A549 (cell line): ENCODE measurements at regions not wholly inside any gene's neighbourhood (a gene's known extent, or its start where the extent isn't known, plus 50 kb on each side); places are given as distances from the start of the nearest gene placed in this dataset.

ENCODE experiments used
- ATAC-seq, 2 experiments: fragments of 200-7000 bp in 1 of 2; fragments of >200 bp in 1 of 2; cut with Nextera tagmentation in 1 of 2; cut with Tn5 transposase in 1 of 2; 3 replicates each; pipeline versions ENCODE4 v1.8.0 to v1.9.1; 2018 to 2020; ENCODE audit warnings: mild to moderate bottlenecking in 1 of 2, moderate library complexity in 1 of 2
- CTCF ChIA-PET: fragments of 300-600 bp; sonication (Branson Sonifier 250); formaldehyde crosslinking; extraction: SDS; loops from one replicate; lab custom pipeline; 2021; ENCODE audit warnings: antibody characterized with exemption, inconsistent platforms; lab: Yijun Ruan, JAX
- POLR2A ChIA-PET: fragments of 350-600 bp; formaldehyde crosslinking; extraction: SDS; loops from one replicate; lab custom pipeline; 2021; ENCODE audit warnings: antibody characterized with exemption, inconsistent platforms; lab: Yijun Ruan, JAX
- DNase-seq, 2 experiments: peaks; one replicate each; pipeline versions ENCODE4 v3.0.0 to v3.0.0-alpha.2; 2011 to 2016; ENCODE audit warnings: low read depth in 1 of 2, low spot score in 1 of 2
- FAIRE-seq: peaks from 2 replicates; lab custom pipeline; 2011; peaks lifted over from hg19 to GRCh38; lab: Jason Lieb, UNC
- H3K27ac ChIP-seq, 2 experiments: fragments of >200 bp; sonication (Bioruptor Twin); formaldehyde crosslinking; 3 replicates each; pipeline ENCODE4 v1.5.1; 2016 to 2017
- H3K4me1 ChIP-seq: fragments of >200 bp; sonication (Bioruptor Twin); formaldehyde crosslinking; 3 replicates; pipeline ENCODE4 v1.6.1; 2016
- H3K4me2 ChIP-seq: fragments of >200 bp; sonication (Bioruptor Twin); formaldehyde crosslinking; 3 replicates; pipeline ENCODE4 v1.6.1; 2016
- H3K4me3 ChIP-seq: fragments of >200 bp; sonication (Bioruptor Twin); formaldehyde crosslinking; 3 replicates; pipeline ENCODE4 v1.5.1; 2016
- H3K9me3 ChIP-seq: fragments of >200 bp; sonication (Bioruptor Twin); formaldehyde crosslinking; 3 replicates; pipeline ENCODE4 v1.6.1; 2016
- ATOH8 ChIP-seq: fragments of 250-450 bp; sonication (Bioruptor Pico); IDR thresholded peaks from 2 replicates; pipeline ENCODE4 v1.5.0; 2020; ENCODE audit warnings: low read depth, mild to moderate bottlenecking, moderate library complexity
- CHD2 ChIP-seq: fragments of 150-350 bp; IDR thresholded peaks from 2 replicates; pipeline ENCODE4 v1.6.1; 2014; ENCODE audit warnings: low read length; ENCODE audit not compliant: partially characterized antibody
- EHF ChIP-seq: fragments of 250-450 bp; sonication (Bioruptor Pico); IDR thresholded peaks from 2 replicates; pipeline ENCODE4 v1.5.0; 2020; ENCODE audit warnings: mild to moderate bottlenecking
- EHMT2 ChIP-seq: fragments of 200-600 bp; sonication (generic); IDR thresholded peaks from 2 replicates; pipeline ENCODE4 v1.6.1; 2016; ENCODE audit warnings: antibody characterized with exemption, low read depth, mild to moderate bottlenecking, moderate library complexity
- ELK1 ChIP-seq: fragments of 150-350 bp; IDR thresholded peaks from 2 replicates; pipeline ENCODE4 v1.6.1; 2014; ENCODE audit warnings: low read depth, mild to moderate bottlenecking, low read length
- FOSB ChIP-seq: fragments of 250-450 bp; sonication (Bioruptor Pico); IDR thresholded peaks from 2 replicates; pipeline ENCODE4 v1.5.0; 2020; ENCODE audit warnings: mild to moderate bottlenecking, moderate library complexity
- GATA3 ChIP-seq: IDR thresholded peaks from 2 replicates; pipeline ENCODE4 v1.6.1; 2012; ENCODE audit warnings: borderline replicate concordance
- HOXA7 ChIP-seq: fragments of 250-450 bp; sonication (Bioruptor Pico); IDR thresholded peaks from 2 replicates; pipeline ENCODE4 v1.5.0; 2020; ENCODE audit warnings: mild to moderate bottlenecking, moderate library complexity
- KDM1A ChIP-seq: fragments of 200-600 bp; sonication (generic); IDR thresholded peaks from 2 replicates; pipeline ENCODE4 v1.6.1; 2016; ENCODE audit warnings: low read depth, mild to moderate bottlenecking
- KDM5A ChIP-seq: fragments of 200-600 bp; sonication (generic); IDR thresholded peaks from 2 replicates; pipeline ENCODE4 v1.6.1; 2016; ENCODE audit warnings: antibody characterized with exemption, mild to moderate bottlenecking
- MAFK ChIP-seq: fragments of 450-650 bp; IDR thresholded peaks from 2 replicates; pipeline ENCODE4 v1.6.1; 2014; ENCODE audit not compliant: partially characterized antibody
- MAZ ChIP-seq: fragments of 150-350 bp; IDR thresholded peaks from 2 replicates; pipeline ENCODE4 v1.6.1; 2014; ENCODE audit warnings: antibody characterized with exemption, low read depth, low read length, borderline replicate concordance
- MYC ChIP-seq: IDR thresholded peaks from 2 replicates; pipeline ENCODE4 v1.6.1; 2012; ENCODE audit warnings: mild to moderate bottlenecking, inconsistent platforms, low read length, improper control_type of control experiment, borderline replicate concordance
- PBX3 ChIP-seq: IDR thresholded peaks from 2 replicates; pipeline ENCODE4 v1.6.1; 2012
- PHF8 ChIP-seq: fragments of 200-600 bp; sonication (generic); IDR thresholded peaks from 2 replicates; pipeline ENCODE4 v1.6.1; 2016; ENCODE audit warnings: low read depth, mild to moderate bottlenecking, antibody characterized with exemption, moderate library complexity, borderline replicate concordance
- RAD21 ChIP-seq, 2 experiments: fragments of >200 bp in 1 of 2; sonication (Bioruptor Twin) in 1 of 2; formaldehyde crosslinking in 1 of 2; IDR thresholded peaks in 1 of 2; conservative IDR thresholded peaks in 1 of 2; 2 replicates in 1 of 2; 3 replicates in 1 of 2; pipeline ENCODE4 v1.6.1; 2012 to 2018; ENCODE audit warnings: inconsistent platforms in 1 of 2
- RARB ChIP-seq: fragments of 250-450 bp; sonication (Bioruptor Pico); IDR thresholded peaks from 2 replicates; pipeline ENCODE4 v1.8.0; 2021; ENCODE audit warnings: mild to moderate bottlenecking, moderate library complexity
- RFX5 ChIP-seq: fragments of 450-650 bp; IDR thresholded peaks from 2 replicates; pipeline ENCODE4 v1.7.1; 2014; ENCODE audit warnings: antibody characterized with exemption, mild to moderate bottlenecking, moderate library complexity
- SREBF2 ChIP-seq: fragments of 450-650 bp; IDR thresholded peaks from 2 replicates; pipeline ENCODE4 v1.6.1; 2014; ENCODE audit warnings: mild to moderate bottlenecking, moderate library complexity
- TFCP2L1 ChIP-seq: fragments of 250-450 bp; sonication (Bioruptor Pico); IDR thresholded peaks from 2 replicates; pipeline ENCODE4 v1.5.0; 2021; ENCODE audit warnings: mild to moderate bottlenecking
- TP53 ChIP-seq: fragments of 250-450 bp; sonication (Bioruptor Pico); IDR thresholded peaks from 2 replicates; pipeline ENCODE4 v1.5.0; 2021; ENCODE audit warnings: mild to moderate bottlenecking, moderate library complexity
- USF2 ChIP-seq: fragments of 450-650 bp; IDR thresholded peaks from 2 replicates; pipeline ENCODE4 v1.6.1; 2014; ENCODE audit warnings: antibody characterized with exemption
- ZSCAN20 ChIP-seq: fragments of 250-450 bp; sonication (Bioruptor Pico); IDR thresholded peaks from 2 replicates; pipeline ENCODE4 v1.8.0; 2022; ENCODE audit warnings: mild to moderate bottlenecking, moderate library complexity
- WGBS: methylation state at CpG from one replicate; pipeline ENCODE4 v1.1.6; 2017; ENCODE audit errors: missing lambda C conversion rate; 5-methylcytosine and 5-hydroxymethylcytosine counted together
- TF ChIP-seq, protein P1 (sequence below): fragments of 200-600 bp; sonication (generic); IDR thresholded peaks from 2 replicates; pipeline ENCODE4 v1.6.1; 2016; ENCODE audit warnings: antibody characterized with exemption, mild to moderate bottlenecking, moderate library complexity
- TF ChIP-seq, protein P2 (sequence below): IDR thresholded peaks from 2 replicates; pipeline ENCODE4 v1.6.1; 2012; ENCODE audit warnings: low read depth, borderline replicate concordance
- TF ChIP-seq, protein P3 (sequence below): fragments of >200 bp; sonication (Bioruptor Twin); formaldehyde crosslinking; IDR thresholded peaks from 3 replicates; pipeline ENCODE4 v1.6.1; 2016

DNA sequence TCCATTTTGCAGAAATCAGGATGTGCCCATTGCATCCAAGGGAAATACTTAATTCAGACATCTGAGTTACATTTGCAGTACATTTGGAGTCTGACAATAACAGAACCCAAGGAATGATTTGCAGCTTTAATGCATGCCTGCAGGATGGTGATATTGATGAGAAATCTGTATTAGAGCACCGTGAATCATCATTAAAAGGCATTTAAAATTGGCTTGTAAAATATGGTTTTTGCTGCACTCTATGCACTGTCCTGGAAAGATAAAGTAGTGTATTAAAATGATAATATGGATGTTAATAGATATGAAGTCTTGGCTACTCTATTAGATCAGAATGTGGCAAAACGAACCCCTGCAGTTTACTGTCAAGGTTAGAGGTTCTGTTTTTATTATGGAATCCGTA, 556.9 kb downstream of the MAT2B start:
- 0% methylated on average over 3 of the region's 3 CpGs for WGBS
- no peak overlapping the region for H3K4me2 ChIP-seq
- no peaks in the 10 kb centered on the region for H3K4me1 ChIP-seq
- ChIA-PET POLR2A (no interaction called here), CTCF (no interaction called here)
- no peaks in the 10 kb centered on the region for H3K9me3 ChIP-seq
- no peak for DNase-seq
- TF ChIP-seq CHD2 (no peak), SREBF2 (no peak), MAFK (no peak), MYC (no peak), USF2 (no peak), RAD21 (conservative IDR thresholded peaks at IDR 0.05 in 1 of 2, IDR thresholded peaks at IDR 0.05 in 1 of 2) (no peak), ZSCAN20 (CRISPR knock-in tag) (no peak), ATOH8 (no peak), EHMT2 (no peak), ELK1 (no peak), KDM1A (no peak), FOSB (CRISPR knock-in tag) (no peak), TP53 (CRISPR knock-in tag) (no peak), RFX5 (no peak), PHF8 (no peak), KDM5A (no peak), EHF (CRISPR knock-in tag) (no peak)
- TF ChIP-seq, protein P1, sequence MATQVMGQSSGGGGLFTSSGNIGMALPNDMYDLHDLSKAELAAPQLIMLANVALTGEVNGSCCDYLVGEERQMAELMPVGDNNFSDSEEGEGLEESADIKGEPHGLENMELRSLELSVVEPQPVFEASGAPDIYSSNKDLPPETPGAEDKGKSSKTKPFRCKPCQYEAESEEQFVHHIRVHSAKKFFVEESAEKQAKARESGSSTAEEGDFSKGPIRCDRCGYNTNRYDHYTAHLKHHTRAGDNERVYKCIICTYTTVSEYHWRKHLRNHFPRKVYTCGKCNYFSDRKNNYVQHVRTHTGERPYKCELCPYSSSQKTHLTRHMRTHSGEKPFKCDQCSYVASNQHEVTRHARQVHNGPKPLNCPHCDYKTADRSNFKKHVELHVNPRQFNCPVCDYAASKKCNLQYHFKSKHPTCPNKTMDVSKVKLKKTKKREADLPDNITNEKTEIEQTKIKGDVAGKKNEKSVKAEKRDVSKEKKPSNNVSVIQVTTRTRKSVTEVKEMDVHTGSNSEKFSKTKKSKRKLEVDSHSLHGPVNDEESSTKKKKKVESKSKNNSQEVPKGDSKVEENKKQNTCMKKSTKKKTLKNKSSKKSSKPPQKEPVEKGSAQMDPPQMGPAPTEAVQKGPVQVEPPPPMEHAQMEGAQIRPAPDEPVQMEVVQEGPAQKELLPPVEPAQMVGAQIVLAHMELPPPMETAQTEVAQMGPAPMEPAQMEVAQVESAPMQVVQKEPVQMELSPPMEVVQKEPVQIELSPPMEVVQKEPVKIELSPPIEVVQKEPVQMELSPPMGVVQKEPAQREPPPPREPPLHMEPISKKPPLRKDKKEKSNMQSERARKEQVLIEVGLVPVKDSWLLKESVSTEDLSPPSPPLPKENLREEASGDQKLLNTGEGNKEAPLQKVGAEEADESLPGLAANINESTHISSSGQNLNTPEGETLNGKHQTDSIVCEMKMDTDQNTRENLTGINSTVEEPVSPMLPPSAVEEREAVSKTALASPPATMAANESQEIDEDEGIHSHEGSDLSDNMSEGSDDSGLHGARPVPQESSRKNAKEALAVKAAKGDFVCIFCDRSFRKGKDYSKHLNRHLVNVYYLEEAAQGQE, result no peak
- TF ChIP-seq, protein P2, sequence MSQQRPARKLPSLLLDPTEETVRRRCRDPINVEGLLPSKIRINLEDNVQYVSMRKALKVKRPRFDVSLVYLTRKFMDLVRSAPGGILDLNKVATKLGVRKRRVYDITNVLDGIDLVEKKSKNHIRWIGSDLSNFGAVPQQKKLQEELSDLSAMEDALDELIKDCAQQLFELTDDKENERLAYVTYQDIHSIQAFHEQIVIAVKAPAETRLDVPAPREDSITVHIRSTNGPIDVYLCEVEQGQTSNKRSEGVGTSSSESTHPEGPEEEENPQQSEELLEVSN, result no peak
- H3K4me3 ChIP-seq, result no peak overlapping the region
- no peak for FAIRE-seq
- H3K27ac ChIP-seq, result no peak overlapping the region
- no peak for ATAC-seq

DNA sequence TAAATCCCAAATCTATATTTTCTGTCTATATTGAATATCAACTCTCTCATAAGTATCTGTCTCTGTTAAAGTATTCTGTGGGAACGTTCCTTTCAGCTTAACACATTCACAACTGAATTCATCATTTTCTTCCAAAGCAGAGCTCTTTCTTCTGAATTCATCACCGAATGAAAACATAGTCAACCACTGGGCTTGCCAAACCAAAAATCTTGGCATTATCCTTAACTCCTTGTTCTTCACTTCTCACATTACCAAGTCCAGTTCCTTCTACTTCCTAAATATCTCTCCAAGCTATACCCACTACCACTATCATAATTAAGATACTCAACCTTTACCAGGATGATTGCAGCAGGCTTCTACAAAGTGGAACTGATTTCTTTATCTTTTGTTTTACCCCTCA, 559.8 kb downstream of the MAT2B start:
- TF ChIP-seq, protein P3, sequence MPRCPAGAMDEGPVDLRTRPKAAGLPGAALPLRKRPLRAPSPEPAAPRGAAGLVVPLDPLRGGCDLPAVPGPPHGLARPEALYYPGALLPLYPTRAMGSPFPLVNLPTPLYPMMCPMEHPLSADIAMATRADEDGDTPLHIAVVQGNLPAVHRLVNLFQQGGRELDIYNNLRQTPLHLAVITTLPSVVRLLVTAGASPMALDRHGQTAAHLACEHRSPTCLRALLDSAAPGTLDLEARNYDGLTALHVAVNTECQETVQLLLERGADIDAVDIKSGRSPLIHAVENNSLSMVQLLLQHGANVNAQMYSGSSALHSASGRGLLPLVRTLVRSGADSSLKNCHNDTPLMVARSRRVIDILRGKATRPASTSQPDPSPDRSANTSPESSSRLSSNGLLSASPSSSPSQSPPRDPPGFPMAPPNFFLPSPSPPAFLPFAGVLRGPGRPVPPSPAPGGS, result no peak
- TF ChIP-seq PBX3 (no peak), RARB (no peak), MAZ (no peak), RFX5 (no peak), GATA3 (no peak), HOXA7 (CRISPR knock-in tag) (no peak), TFCP2L1 (no peak)
- Histone ChIP-seq H3K4me2 (no peak overlapping the region), H3K9me3 (no peaks in the 10 kb centered on the region), H3K27ac (no peak overlapping the region), H3K4me1 (no peaks in the 10 kb centered on the region), H3K4me3 (no peak overlapping the region)
- ATAC-seq, result no peak
- WGBS, result 3% methylated on average over 2 of the region's 2 CpGs
- FAIRE-seq, result no peak
- ChIA-PET POLR2A (no interaction called here), CTCF (no interaction called here)
- DNase-seq, result no peak
